H1 (cell line): ENCODE measurements at regions not wholly inside any gene's neighbourhood (a gene's known extent, or its start where the extent isn't known, plus 50 kb on each side); places are given as distances from the start of the nearest gene placed in this dataset.

ENCODE experiments used
- CTCF ChIA-PET: fragments of 300-600 bp; sonication (Branson Sonifier 250); formaldehyde crosslinking; loops from one replicate; lab custom pipeline; 2021; ENCODE audit not compliant: partially characterized antibody; lab: Charles Lee
- POLR2A ChIA-PET: fragments of 300-600 bp; sonication (Branson Sonifier 250); formaldehyde crosslinking; loops from one replicate; lab custom pipeline; 2021; ENCODE audit warnings: inconsistent platforms; ENCODE audit not compliant: partially characterized antibody; lab: Charles Lee
- DNase-seq, 2 experiments: peaks; one replicate each; pipeline versions ENCODE4 v3.0.0 to v3.0.0-alpha.2; 2010 to 2022; ENCODE audit warnings: low spot score in 2 of 2, low read depth in 1 of 2, mixed read lengths in 1 of 2
- FAIRE-seq: peaks from 2 replicates; lab custom pipeline; 2011; peaks lifted over from hg19 to GRCh38; lab: Jason Lieb, UNC
- H2AFZ ChIP-seq: 2 replicates; pipeline ENCODE4 v1.8.1; 2012; ENCODE audit warnings: low read length, inconsistent platforms
- H2AK5ac ChIP-seq: 2 replicates; pipeline ENCODE4 v1.6.1; 2013; ENCODE audit warnings: low read depth, low read length
- H2BK120ac ChIP-seq: replicated peaks from 2 replicates; pipeline ENCODE3; 2013; ENCODE audit warnings: low read depth, low read length, inconsistent platforms
- H2BK12ac ChIP-seq: 2 replicates; pipeline ENCODE4 v1.6.1; 2013; ENCODE audit warnings: low read depth, low read length
- H2BK15ac ChIP-seq: 2 replicates; pipeline ENCODE4 v1.6.1; 2013; ENCODE audit warnings: low read length
- H2BK20ac ChIP-seq: 2 replicates; pipeline ENCODE4 v1.6.1; 2013; ENCODE audit warnings: low read length
- H2BK5ac ChIP-seq: 2 replicates; pipeline ENCODE4 v1.6.1; 2013; ENCODE audit warnings: low read depth, low read length
- H3K14ac ChIP-seq: 2 replicates; pipeline ENCODE4 v1.6.1; 2013; ENCODE audit warnings: inconsistent platforms; ENCODE audit not compliant: insufficient read length
- H3K18ac ChIP-seq: 2 replicates; pipeline ENCODE4 v1.6.1; 2013; ENCODE audit warnings: low read length; ENCODE audit errors: extremely low read depth
- H3K23ac ChIP-seq: 2 replicates; pipeline ENCODE4 v1.6.1; 2013; ENCODE audit warnings: inconsistent platforms; ENCODE audit not compliant: insufficient read length
- H3K23me2 ChIP-seq: 2 replicates; pipeline ENCODE4 v1.6.1; 2013; ENCODE audit warnings: low read depth, low read length
- H3K27ac ChIP-seq: 2 replicates; pipeline ENCODE4 v1.6.1; 2011; ENCODE audit warnings: low read depth, low read length, inconsistent platforms
- H3K27me3 ChIP-seq, 4 experiments: replicated peaks in 1 of 4; 1 replicate in 1 of 4; 2 replicates in 3 of 4; pipeline versions ENCODE4 v1.6.1 to v1.8.1; 2011 to 2013; ENCODE audit warnings: low read length in 3 of 4, mild to moderate bottlenecking in 3 of 4, inconsistent platforms in 2 of 4, mixed read lengths in 2 of 4, moderate library complexity in 1 of 4; ENCODE audit not compliant: control insufficient read depth in 3 of 4, insufficient read depth in 3 of 4; ENCODE audit errors: extremely low read depth in 1 of 4
- H3K36me3 ChIP-seq, 4 experiments: 2 replicates each; pipeline versions ENCODE4 v1.6.1 to v1.8.1; 2011 to 2013; ENCODE audit warnings: mild to moderate bottlenecking in 4 of 4, low read length in 3 of 4, moderate library complexity in 2 of 4, control low read depth in 1 of 4, inconsistent platforms in 1 of 4; ENCODE audit not compliant: insufficient read depth in 4 of 4, control insufficient read depth in 2 of 4
- H3K4ac ChIP-seq: replicated peaks from 2 replicates; pipeline ENCODE3; 2013; ENCODE audit warnings: low read length, low read depth, mixed read lengths, inconsistent platforms; ENCODE audit not compliant: insufficient read length
- H3K4me1 ChIP-seq, 4 experiments: replicated peaks in 1 of 4; 1 replicate in 1 of 4; 2 replicates in 3 of 4; pipeline versions ENCODE4 v1.6.1 to v1.8.1; 2011 to 2013; ENCODE audit warnings: low read length in 3 of 4, inconsistent platforms in 2 of 4, mixed read lengths in 1 of 4; ENCODE audit not compliant: insufficient read depth in 4 of 4, control insufficient read depth in 3 of 4
- H3K4me2 ChIP-seq, 2 experiments: 2 replicates each; pipeline versions ENCODE4 v1.6.1 to v1.8.1; 2011 to 2013; ENCODE audit warnings: low read depth in 2 of 2, low read length in 2 of 2, control low read depth in 1 of 2, inconsistent platforms in 1 of 2, mild to moderate bottlenecking in 1 of 2; ENCODE audit not compliant: insufficient read depth in 1 of 2
- H3K4me3 ChIP-seq, 4 experiments: fragments of 200-600, 300-600 bp in 1 of 4; sonication (generic), shearing (Covaris generic), sonication (Bioruptor Twin) in 1 of 4; 2 replicates each; pipeline versions ENCODE4 v1.5.1 to v1.8.1; 2011 to 2016; ENCODE audit warnings: low read length in 4 of 4, low read depth in 3 of 4, control low read depth in 2 of 4, inconsistent platforms in 2 of 4, mild to moderate bottlenecking in 2 of 4, mixed read lengths in 1 of 4, moderate library complexity in 1 of 4; ENCODE audit not compliant: insufficient read depth in 2 of 4; ENCODE audit errors: extremely low read depth in 1 of 4
- H3K56ac ChIP-seq: replicated peaks from 2 replicates; pipeline ENCODE3; 2013; ENCODE audit warnings: low read depth, mild to moderate bottlenecking, mixed read lengths, low read length, inconsistent platforms; ENCODE audit not compliant: insufficient read length
- H3K79me1 ChIP-seq: 2 replicates; pipeline ENCODE4 v1.6.1; 2013; ENCODE audit warnings: low read depth, low read length, control low read depth
- H3K79me2 ChIP-seq, 2 experiments: 2 replicates each; pipeline versions ENCODE4 v1.6.1 to v1.8.1; 2012 to 2013; ENCODE audit warnings: low read length in 2 of 2, mild to moderate bottlenecking in 2 of 2, inconsistent platforms in 1 of 2; ENCODE audit not compliant: insufficient read depth in 2 of 2, control insufficient read depth in 1 of 2
- H3K9ac ChIP-seq, 4 experiments: replicated peaks in 1 of 4; 1 replicate in 1 of 4; 2 replicates in 3 of 4; pipeline versions ENCODE4 v1.6.1 to v1.8.1; 2011 to 2013; ENCODE audit warnings: low read depth in 3 of 4, low read length in 3 of 4, control low read depth in 2 of 4, mild to moderate bottlenecking in 2 of 4, moderate library complexity in 2 of 4, inconsistent platforms in 1 of 4; ENCODE audit errors: extremely low read depth in 1 of 4
- H3K9me3 ChIP-seq, 2 experiments: 2 replicates each; pipeline versions ENCODE4 v1.6.1 to v1.8.1; 2012 to 2013; ENCODE audit warnings: mild to moderate bottlenecking in 2 of 2, moderate library complexity in 2 of 2, control low read depth in 1 of 2, inconsistent platforms in 1 of 2, low read depth in 1 of 2, low read length in 1 of 2, mixed read lengths in 1 of 2; ENCODE audit not compliant: insufficient read depth in 2 of 2
- H4K20me1 ChIP-seq, 2 experiments: replicated peaks in 1 of 2; 2 replicates each; pipeline versions ENCODE3 to v1.8.1; 2011 to 2013; ENCODE audit warnings: inconsistent platforms in 2 of 2, low read length in 2 of 2, mild to moderate bottlenecking in 1 of 2; ENCODE audit not compliant: insufficient read depth in 2 of 2, control insufficient read depth in 1 of 2
- H4K5ac ChIP-seq: 2 replicates; pipeline ENCODE4 v1.6.1; 2013; ENCODE audit warnings: low read length, low read depth, mixed read lengths, inconsistent platforms; ENCODE audit not compliant: insufficient read length
- H4K8ac ChIP-seq: 2 replicates; pipeline ENCODE4 v1.8.0; 2013; ENCODE audit warnings: mild to moderate bottlenecking, moderate library complexity, low read length, inconsistent platforms; ENCODE audit not compliant: insufficient read depth; ENCODE audit errors: extremely low read depth
- H4K91ac ChIP-seq: replicated peaks from 2 replicates; pipeline ENCODE3; 2013; ENCODE audit warnings: low read length, mixed read lengths, inconsistent platforms; ENCODE audit not compliant: insufficient read length
- BACH1 ChIP-seq: IDR thresholded peaks from 2 replicates; pipeline ENCODE4 v1.6.1; 2012; ENCODE audit warnings: low read length, improper control_type of control experiment
- BRCA1 ChIP-seq: IDR thresholded peaks from 2 replicates; pipeline ENCODE4 v1.6.1; 2012; ENCODE audit warnings: low read depth, low read length, improper control_type of control experiment
- CHD1 ChIP-seq: IDR thresholded peaks from 2 replicates; pipeline ENCODE4 v1.6.1; 2012; ENCODE audit warnings: low read depth, low read length, improper control_type of control experiment
- CTBP2 ChIP-seq: IDR thresholded peaks from 2 replicates; pipeline ENCODE4 v1.7.0; 2011; ENCODE audit warnings: borderline replicate concordance, mild to moderate bottlenecking, moderate library complexity, mixed read lengths, low read length; ENCODE audit not compliant: insufficient read depth, insufficient read length
- EGR1 ChIP-seq: IDR thresholded peaks from 2 replicates; pipeline ENCODE4 v1.6.1; 2011; ENCODE audit warnings: low read depth, low read length, borderline replicate concordance
- HDAC2 ChIP-seq, 2 experiments: fragments of 300-600 bp in 1 of 2; sonication (generic) in 1 of 2; IDR thresholded peaks; 2 replicates each; pipeline ENCODE4 v1.6.1; 2011 to 2012; ENCODE audit warnings: low read depth in 2 of 2, low read length in 2 of 2, mild to moderate bottlenecking in 2 of 2, moderate library complexity in 2 of 2, borderline replicate concordance in 1 of 2, inconsistent platforms in 1 of 2
- HDAC6 ChIP-seq: IDR thresholded peaks from one replicate; pipeline ENCODE4 v1.7.1; 2012; ENCODE audit warnings: low read depth, mild to moderate bottlenecking, inconsistent platforms, low read length, moderate library complexity
- MAFK ChIP-seq: IDR thresholded peaks from 2 replicates; pipeline ENCODE4 v1.6.1; 2012; ENCODE audit warnings: low read depth, mild to moderate bottlenecking, improper control_type of control experiment, low read length
- POLR2A ChIP-seq, 2 experiments: IDR thresholded peaks; 1 replicate in 1 of 2; 2 replicates in 1 of 2; pipeline ENCODE4 v1.6.1; 2011; ENCODE audit warnings: low read depth in 2 of 2, low read length in 2 of 2, mild to moderate bottlenecking in 2 of 2; ENCODE audit errors: control extremely low read depth in 1 of 2
- SAP30 ChIP-seq: fragments of 300-600 bp; sonication (generic); IDR thresholded peaks from 2 replicates; pipeline ENCODE4 v1.7.1; 2012; ENCODE audit warnings: low read length, moderate library complexity, mild to moderate bottlenecking, inconsistent platforms; ENCODE audit not compliant: insufficient read depth, insufficient replicate concordance
- SUZ12 ChIP-seq: fragments of 200-600 bp; sonication (generic); IDR thresholded peaks from 2 replicates; pipeline ENCODE4 v1.6.1; 2012; ENCODE audit warnings: mild to moderate bottlenecking, inconsistent platforms, low read length, moderate library complexity, mixed read lengths
- ZNF274 ChIP-seq: IDR thresholded peaks from 2 replicates; pipeline ENCODE4 v1.7.0; 2012; ENCODE audit warnings: low read length, borderline replicate concordance; ENCODE audit errors: extremely low read depth
- WGBS, 2 experiments: shearing (Covaris generic) in 1 of 2; methylation state at CpG; one replicate each; pipeline versions ENCODE4 v1.1.6 to v1.1.7; 2013 to 2015; ENCODE audit warnings: low lambda C conversion rate in 2 of 2, mixed read lengths in 2 of 2, inconsistent platforms in 1 of 2, low coverage in 1 of 2, missing lambda C conversion rate in 1 of 2; ENCODE audit not compliant: insufficient replicate concordance in 2 of 2, insufficient coverage in 1 of 2, insufficient read length in 1 of 2; ENCODE audit errors: extremely low coverage in 1 of 2, missing lambda C conversion rate in 1 of 2; 5-methylcytosine and 5-hydroxymethylcytosine counted together
- TF ChIP-seq, protein P1 (sequence below): IDR thresholded peaks from 2 replicates; pipeline ENCODE4 v1.6.1; 2012; ENCODE audit warnings: low read length, inconsistent platforms

DNA sequence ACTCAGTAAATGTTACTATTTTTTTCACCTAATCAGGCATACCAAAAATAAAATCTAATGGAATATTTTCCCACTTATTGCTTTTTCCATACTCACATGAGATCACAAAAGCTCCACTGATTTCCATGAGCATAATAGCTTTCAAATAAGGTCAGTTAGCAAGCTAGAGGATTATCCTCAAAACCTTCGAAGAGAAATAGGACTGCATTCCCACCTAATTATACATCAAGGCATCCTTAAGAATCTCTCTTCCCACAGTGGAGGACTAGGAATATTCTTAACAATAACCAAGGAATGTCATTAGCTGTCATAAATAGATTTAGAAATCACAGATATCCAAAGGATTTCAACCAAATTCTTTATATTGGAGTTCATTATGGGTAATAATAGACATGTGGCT is 127.9 kb upstream of the STT3B start:
- Histone ChIP-seq H3K27ac (no peak overlapping the region), H2BK20ac (no peak overlapping the region), H2BK12ac (no peak overlapping the region), H3K18ac (no peak overlapping the region), H4K5ac (no peak overlapping the region), H3K56ac (no peak overlapping the region), H3K23ac (no peak overlapping the region), H4K91ac (no peak overlapping the region), H3K4me3 (no peak overlapping the region), H3K36me3 (no peaks in the 10 kb centered on the region), H4K20me1 (no peaks in the 10 kb centered on the region), H3K4me2 (no peak overlapping the region), H2BK120ac (no peak overlapping the region), H3K9me3 (no peaks in the 10 kb centered on the region), H3K4me1 (0 out of 7 replicates have a peak, but pooled peaks cover 0 to 2% (median 0%) of the 10 kb centered on the region in 4 experiments), H3K79me1 (no peaks in the 10 kb centered on the region), H3K79me2 (no peaks in the 10 kb centered on the region), H2BK15ac (no peak overlapping the region), H2AFZ (no peak overlapping the region), H3K9ac (no peak overlapping the region), H4K8ac (no peak overlapping the region), H2AK5ac (no peak overlapping the region), H3K27me3 (no peaks in the 10 kb centered on the region), H3K23me2 (no peaks in the 10 kb centered on the region), H3K4ac (no peak overlapping the region), H3K14ac (no peak overlapping the region), H2BK5ac (no peak overlapping the region)
- WGBS, 2 experiments: 95% methylated on average over 1 of the region's 1 CpG; no CpG with 5 or more reads in 1 of the 2 experiments
- FAIRE-seq (no peak), DNase-seq (no peak)
- CTCF ChIA-PET: interaction anchor here (0.6 to 1.3 kb wide), 5 partner anchors 10 to 200 kb away, joined by 3 to 6 read pairs (median 3); no protein-coding TSS in a partner anchor
- POLR2A ChIA-PET: interaction anchor here (1.4 kb wide), 1 partner anchor 128 kb away, joined by 3 read pairs; the partner anchor contains the start of gene STT3B
- TF ChIP-seq EGR1: no peak
- TF ChIP-seq HDAC2 (IDR thresholded peaks at IDR 0.05; ENCODE audit: borderline replicate concordance in 1 of 2, low read depth in 2 of 2, low read length in 2 of 2): no peak
- TF ChIP-seq ZNF274: no peak
- no peak for TF ChIP-seq POLR2A (IDR thresholded peaks at IDR 0.05; ENCODE audit: control extremely low read depth in 1 of 2, low read depth in 2 of 2, low read length in 2 of 2)
- TF ChIP-seq BACH1: no peak
- no peak for TF ChIP-seq CHD1
- TF ChIP-seq, protein P1, sequence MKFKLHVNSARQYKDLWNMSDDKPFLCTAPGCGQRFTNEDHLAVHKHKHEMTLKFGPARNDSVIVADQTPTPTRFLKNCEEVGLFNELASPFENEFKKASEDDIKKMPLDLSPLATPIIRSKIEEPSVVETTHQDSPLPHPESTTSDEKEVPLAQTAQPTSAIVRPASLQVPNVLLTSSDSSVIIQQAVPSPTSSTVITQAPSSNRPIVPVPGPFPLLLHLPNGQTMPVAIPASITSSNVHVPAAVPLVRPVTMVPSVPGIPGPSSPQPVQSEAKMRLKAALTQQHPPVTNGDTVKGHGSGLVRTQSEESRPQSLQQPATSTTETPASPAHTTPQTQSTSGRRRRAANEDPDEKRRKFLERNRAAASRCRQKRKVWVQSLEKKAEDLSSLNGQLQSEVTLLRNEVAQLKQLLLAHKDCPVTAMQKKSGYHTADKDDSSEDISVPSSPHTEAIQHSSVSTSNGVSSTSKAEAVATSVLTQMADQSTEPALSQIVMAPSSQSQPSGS: no peak
- no peak for TF ChIP-seq SUZ12
- TF ChIP-seq HDAC6: no peak
- TF ChIP-seq SAP30: no peak
- no peak for TF ChIP-seq MAFK
- TF ChIP-seq BRCA1: no peak
- no peak for TF ChIP-seq CTBP2
